AG09309 (cell line): ENCODE measurements at regions not wholly inside any gene's neighbourhood (a gene's known extent, or its start where the extent isn't known, plus 50 kb on each side); places are given as distances from the start of the nearest gene placed in this dataset.

ENCODE experiments used
- DNase-seq: peaks from one replicate; pipeline ENCODE4 v3.0.0-alpha.2; 2010; ENCODE audit warnings: low read depth
- H3K4me3 ChIP-seq: 2 replicates; pipeline ENCODE4 v1.5.1; 2011; ENCODE audit warnings: mild to moderate bottlenecking, low read depth, low read length, moderate library complexity; ENCODE audit not compliant: control insufficient read depth
- CTCF ChIP-seq: IDR thresholded peaks from 2 replicates; pipeline ENCODE4 v1.5.1; 2011; ENCODE audit warnings: mild to moderate bottlenecking, low read depth, low read length, inconsistent platforms; ENCODE audit not compliant: insufficient read depth, control insufficient read depth; ENCODE audit errors: missing control alignments

GRCh38 chr16:51272420-51272819, 121.3 kb upstream of the SALL1 start:
- DNase-seq = no peak
- TF ChIP-seq CTCF = no peak
- H3K4me3 ChIP-seq = no peak overlapping the region

- no peak for DNase-seq
- TF ChIP-seq CTCF = no peak
- no peak overlapping the region for H3K4me3 ChIP-seq
Measured at GRCh38 chr16:51271156-51271701, 120.2 kb upstream of the SALL1 start.

DNA sequence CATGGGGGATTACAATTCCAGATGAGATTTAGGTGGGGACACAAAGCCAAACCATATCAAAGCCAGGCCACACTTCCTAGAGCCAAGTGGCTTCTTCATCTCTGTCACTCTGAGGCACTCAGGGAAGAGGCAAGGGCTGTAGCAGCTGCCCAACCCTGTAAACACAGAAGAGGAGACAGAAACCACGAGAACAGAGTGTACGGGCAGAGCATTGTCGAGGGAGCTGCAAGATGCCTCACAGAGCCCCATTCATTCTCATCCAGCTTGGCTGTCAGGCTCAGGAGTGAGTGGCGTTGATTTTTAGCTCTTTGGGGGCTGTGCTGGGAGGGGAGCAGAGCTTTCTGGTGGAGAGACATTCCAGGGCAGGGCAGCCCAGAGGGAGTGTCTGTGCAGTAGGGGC, 117.2 kb upstream of the SALL1 start:
- no peak for TF ChIP-seq CTCF
- no peak overlapping the region for H3K4me3 ChIP-seq
- no peak for DNase-seq

- no peak overlapping the region for H3K4me3 ChIP-seq
- DNase-seq = no peak
- no peak for TF ChIP-seq CTCF
Measured at GRCh38 chr16:51267681-51268080, 116.6 kb upstream of the SALL1 start.

DNA sequence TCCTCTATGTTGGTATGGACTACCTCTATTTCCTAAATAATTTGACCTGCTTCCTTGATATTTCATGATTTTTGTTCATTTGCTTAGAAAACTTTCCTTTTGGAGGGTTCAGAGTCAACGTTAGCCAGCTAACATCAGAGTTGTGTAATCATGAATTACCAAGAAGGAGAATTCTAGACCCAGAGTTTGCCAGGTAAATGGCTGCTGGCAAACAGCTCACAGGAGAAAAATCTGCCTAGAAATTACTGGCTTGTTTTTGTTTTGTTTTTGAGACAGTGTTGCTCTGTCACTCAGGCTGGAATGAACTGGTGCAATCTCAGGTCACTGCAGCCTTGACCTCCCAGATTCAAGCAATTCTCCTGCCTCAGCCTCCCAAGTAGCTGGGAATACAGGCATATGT, 111.4 kb upstream of the SALL1 start:
- TF ChIP-seq CTCF = no peak
- no peak overlapping the region for H3K4me3 ChIP-seq
- no peak for DNase-seq

- no peak for TF ChIP-seq CTCF
- no peak overlapping the region for H3K4me3 ChIP-seq
- no peak for DNase-seq
Measured at GRCh38 chr16:51261919-51262318, 110.8 kb upstream of the SALL1 start.
